AG20443 (cell line): ENCODE measurements at regions not wholly inside any gene's neighbourhood (a gene's known extent, or its start where the extent isn't known, plus 50 kb on each side); places are given as distances from the start of the nearest gene placed in this dataset.

Experiments
- DNase-seq: peaks from one replicate; pipeline ENCODE4 v3.0.0; 2012; ENCODE audit warnings: low spot score, mixed read lengths

- DNase-seq: no peak
These were observed 153.4 kb downstream of the C1orf94 start for GRCh38 chr1:34330061-34330460.

DNA sequence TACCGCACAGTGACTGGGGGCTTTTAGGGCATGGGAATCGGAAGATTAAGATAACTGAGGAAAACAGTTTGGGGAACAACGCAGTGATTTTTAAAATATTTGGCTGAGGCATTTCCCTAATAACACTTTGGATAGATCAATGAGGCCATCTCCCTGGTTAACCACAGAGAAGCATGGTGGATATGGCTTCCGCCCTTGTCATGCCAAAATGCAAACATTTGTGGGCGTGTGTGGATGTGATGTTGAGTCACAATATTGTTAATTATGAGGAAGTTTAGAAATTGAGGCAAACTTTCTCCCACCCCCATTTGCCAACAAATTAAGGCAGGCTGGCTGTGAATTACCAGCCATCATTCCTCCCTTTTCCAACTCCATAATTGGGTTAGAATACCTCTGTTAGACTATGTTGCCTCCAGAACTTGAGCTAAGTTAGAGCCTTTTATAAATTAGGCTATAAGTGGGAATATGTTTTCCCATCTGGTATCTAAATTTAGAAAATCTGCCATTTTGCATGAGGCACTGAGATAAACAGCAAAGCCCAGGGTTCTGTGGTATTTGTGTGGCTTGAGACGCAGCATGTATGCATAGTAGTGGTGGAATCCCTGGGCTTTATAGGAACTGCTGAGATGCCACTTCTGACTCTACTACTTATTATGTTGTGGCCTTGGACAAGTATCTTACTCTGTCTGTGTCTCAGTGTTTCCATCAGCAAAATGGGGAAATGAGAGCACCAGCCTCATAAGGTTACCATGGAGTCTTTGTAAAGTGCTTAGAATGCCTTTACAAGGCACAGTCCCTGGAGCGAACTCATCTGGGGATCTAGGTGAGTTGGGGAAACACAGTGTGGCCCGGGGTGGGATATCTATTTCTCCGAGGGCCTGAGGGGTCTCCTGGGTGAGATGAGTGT is 154.6 kb downstream of the C1orf94 start:
- DNase-seq: no peak

- DNase-seq: no peak
These were observed 156.3 kb downstream of the C1orf94 start for GRCh38 chr1:34332996-34333395.

- DNase-seq: no peak
These were observed 162.2 kb downstream of the C1orf94 start for GRCh38 chr1:34338871-34339270.

DNA sequence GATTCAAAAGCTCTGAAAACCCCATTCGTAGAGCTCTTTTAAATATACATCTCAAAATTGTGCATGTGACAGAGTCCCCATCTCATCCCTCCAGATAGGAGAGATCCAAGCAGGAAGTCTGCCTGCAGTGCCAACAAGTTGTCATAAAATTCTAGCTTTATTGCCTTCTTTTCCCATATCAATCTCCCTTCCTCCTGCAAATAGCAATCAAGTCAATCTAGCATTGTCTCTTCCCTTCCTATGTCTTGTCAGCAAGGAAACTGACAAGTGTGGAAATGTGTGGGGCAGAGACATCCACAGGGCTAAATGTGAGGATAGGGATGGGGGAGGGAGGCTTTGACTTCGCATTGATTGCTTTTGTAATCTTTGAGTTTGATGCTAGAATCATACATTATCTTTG is 165.2 kb downstream of the C1orf94 start:
- DNase-seq: no peak

DNA sequence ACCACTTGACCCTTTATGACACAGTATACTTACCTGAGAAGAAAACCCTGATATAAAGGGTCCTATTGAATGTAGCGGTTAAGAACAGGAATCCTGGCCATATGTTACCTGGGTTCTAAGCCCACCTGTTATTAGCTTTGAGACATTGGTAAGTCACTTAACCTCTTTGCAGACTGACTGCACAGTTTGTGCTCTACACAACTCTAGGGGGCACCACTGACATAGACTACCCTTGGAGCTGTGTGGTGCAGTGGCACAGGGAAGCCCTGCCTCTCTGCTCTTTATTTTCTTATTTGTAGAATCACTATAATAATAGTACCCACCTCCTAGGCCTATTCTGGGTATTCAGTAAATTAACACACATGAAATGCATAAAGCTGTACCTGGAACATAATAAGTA is 165.6 kb downstream of the C1orf94 start:
- no peak for DNase-seq

DNA sequence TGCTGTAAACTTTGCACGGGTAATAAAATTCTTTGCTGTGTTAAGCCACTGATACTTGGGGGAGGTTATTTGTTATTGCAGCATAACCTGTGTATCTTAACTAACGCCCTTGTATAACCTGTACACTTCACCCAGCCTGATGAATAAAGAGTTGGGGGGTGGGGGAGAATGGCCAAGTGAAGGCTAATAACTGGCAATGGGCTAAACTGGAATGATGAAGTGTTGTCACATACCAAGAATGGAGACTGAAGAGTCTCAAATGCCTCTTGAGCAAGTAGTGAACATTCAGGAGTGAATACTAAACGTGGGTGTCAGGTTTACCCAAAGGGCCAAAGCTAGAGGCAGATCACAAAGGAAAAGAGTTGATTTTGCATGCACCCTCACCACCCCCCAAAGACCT is 169.4 kb downstream of the C1orf94 start:
- no peak for DNase-seq

GRCh38 chr1:34353409-34353808 is 176.7 kb downstream of the C1orf94 start:
- DNase-seq: no peak

- DNase-seq: no peak
These were observed 177.7 kb downstream of the C1orf94 start for GRCh38 chr1:34354367-34354766.

DNA sequence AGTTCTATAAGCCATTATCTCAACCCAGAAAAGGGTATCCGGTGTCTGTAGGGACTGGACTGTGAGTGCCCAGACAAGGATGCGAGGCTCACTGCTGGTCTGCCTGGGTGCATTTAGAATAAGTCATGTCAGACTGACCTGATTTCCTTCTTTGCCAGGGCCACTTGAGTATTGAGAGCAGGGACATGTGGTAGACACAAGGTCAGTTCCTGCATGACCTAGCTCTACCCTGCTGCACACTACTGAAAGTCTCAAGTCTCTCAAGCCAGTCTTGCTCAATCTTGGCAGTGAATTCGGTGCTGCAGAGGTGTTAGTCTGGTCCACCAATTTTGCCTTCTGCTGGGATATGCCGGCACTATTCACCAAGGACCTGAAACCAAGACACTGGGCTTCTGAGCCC is 180.1 kb downstream of the C1orf94 start:
- no peak for DNase-seq

GRCh38 chr1:34358636-34359035 is 181.9 kb downstream of the C1orf94 start:
- no peak for DNase-seq

GRCh38 chr1:34359411-34359810 is 182.7 kb downstream of the C1orf94 start:
- no peak for DNase-seq

DNA sequence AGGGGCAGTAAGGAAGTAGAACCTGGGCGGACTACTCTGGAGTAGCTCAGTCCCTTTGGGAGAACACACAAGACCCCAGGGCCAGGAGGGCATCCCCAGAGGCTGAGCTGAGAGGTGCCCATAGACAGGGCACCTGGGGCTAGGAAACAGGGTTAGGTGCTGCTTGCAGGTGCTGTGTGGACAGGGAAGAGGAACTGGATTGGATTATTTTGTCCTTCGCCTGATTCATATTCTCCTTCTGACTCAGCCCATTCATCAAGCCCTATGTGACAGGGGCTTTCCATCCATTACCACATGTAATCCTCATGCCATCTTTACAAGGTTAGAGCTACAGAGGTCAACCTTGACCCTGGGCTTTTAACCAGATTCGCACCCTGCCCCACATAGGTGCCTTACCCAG is 183.9 kb downstream of the C1orf94 start:
- no peak for DNase-seq

GRCh38 chr1:34361121-34361520 is 184.4 kb downstream of the C1orf94 start:
- no peak for DNase-seq

DNA sequence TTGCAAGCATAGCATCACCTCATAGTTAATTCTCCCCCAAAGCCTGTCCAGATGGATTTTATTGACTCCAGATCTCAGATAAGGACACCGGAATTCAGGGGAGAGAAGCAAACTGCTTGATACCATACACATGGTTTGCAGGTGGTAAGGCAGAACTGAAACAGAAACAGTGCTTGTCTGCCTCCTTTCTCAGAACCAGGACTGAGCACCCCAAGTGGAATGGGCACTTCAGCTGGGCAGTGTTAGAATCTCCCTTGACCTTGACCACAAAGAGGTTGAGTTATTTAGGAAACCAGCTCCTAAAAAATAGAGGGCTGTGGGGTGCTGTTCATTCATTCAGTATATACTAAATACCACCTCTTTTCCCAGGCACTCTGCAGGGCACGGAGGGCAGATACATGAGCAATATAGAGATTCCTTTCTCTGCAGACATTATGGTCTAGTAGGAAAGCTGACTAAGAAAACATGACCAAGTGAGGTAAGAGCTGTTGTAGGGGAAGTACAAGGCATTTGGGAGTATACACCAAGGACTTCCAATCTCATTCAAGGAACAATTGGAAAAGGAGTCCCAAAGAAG is 185.2 kb downstream of the C1orf94 start:
- no peak for DNase-seq

- no peak for DNase-seq
These were observed 186.2 kb downstream of the C1orf94 start for GRCh38 chr1:34362949-34363348.

DNA sequence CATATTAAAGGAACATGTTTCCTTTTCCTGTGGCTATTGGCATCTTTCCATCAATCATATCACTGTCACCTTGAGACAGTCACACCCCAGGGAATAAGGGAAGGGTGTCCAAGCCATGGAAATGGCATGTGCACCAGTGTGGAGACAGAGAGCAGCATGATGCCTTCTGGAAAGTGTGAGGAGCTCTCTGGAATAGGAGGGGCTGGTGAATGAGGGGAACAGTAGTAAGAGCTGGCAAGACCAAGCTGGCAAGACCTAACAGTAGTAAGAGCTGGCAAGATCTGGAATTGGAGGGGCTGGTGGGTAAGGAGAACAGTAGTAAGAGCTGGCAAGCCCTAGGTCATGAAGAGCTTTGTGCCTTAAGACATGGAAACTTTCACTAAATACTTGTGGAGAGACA is 186.7 kb downstream of the C1orf94 start:
- DNase-seq: no peak

- DNase-seq: no peak
These were observed 187.2 kb downstream of the C1orf94 start for GRCh38 chr1:34363915-34364314.

DNA sequence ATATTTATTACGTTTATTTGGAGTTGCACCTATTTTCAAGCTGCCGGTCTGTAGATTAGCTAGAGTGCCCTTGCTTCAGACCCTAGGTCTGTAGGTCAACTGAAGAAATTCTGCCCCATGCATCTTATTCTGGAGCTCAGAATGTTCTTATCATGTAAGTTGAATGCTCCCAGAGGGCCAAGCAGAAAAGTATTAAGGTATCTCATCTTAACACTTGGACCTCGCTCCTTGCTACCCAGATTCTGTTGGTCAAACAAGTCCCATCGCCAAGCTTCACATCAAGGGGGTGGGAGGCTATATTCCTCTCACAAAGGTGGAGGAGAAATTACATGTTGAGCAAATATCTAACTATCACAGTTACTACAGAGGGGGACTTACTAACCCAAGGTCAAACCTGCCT is 187.7 kb downstream of the C1orf94 start:
- no peak for DNase-seq

DNA sequence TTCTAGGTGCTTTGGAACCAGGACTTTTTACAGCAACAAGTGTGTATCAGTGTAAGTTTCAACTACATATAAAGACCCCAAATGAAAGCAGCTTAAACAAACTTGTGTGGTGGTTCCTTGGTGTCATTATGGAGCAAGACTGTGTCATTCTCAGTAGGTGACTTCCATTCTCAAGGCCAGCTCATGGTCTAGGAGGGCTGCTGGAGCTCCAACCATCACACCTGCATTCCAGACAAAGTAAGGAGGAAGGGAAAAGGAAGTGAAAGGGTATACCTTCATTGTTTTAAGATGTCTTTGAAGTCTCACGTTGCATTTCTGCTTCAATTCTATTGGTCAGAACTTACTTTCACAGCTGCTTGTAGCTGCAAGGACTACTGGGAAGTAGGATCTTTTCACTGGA is 188.6 kb downstream of the C1orf94 start:
- no peak for DNase-seq

GRCh38 chr1:34366875-34367624 is 190.3 kb downstream of the C1orf94 start:
- DNase-seq: no peak

GRCh38 chr1:34367954-34368353 is 191.2 kb downstream of the C1orf94 start:
- DNase-seq: no peak
